Sciatic nerve (tissue), 2 donors: ENCODE measurements at regions not wholly inside any gene's neighbourhood (a gene's known extent, or its start where the extent isn't known, plus 50 kb on each side); places are given as distances from the start of the nearest gene placed in this dataset.
"Not testable (repeated sequence)": the region's sequence is repeated elsewhere in the genome, so short reads cannot be mapped to it uniquely, and the experiment has no call there.

Source experiments
- ATAC-seq: fragments of 200-7000 bp; cut with Tn5 transposase; one replicate; pipeline ENCODE4 v1.9.1; 2020; ENCODE audit warnings: mild to moderate bottlenecking, moderate library complexity
- DNase-seq: peaks from one replicate; pipeline ENCODE4 v3.0.0-alpha.2; 2020; ENCODE audit warnings: low spot score
- intact Hi-C: fragments of 100-400 bp; cut with DNase I; formaldehyde crosslinking; loops from one replicate; pipeline ENCODE4 v1.14.2; 2022
- donor health status: DM: no; HTN: no; CAD: no.
- donor health status: DM: no; HTN: no; CAD: no.

DNA sequence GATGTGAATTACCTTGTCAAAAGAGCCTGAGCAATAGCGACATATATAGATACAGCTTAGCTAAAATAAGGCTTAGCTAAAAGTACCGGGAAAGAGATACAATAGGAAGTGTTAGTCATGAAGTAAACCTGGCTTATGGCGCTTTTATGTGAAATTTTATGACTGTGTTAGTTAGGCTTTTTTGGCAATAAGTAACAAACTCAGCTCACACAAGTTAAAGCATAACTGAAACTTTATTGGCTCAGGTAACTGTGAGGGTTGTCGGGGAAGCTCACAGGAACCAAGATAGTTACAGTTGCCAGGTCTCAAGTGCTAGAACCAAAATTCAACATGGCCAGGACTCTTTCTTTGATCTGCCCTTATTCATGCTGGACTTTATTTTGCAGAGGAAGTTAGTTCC is 925.0 kb upstream of the GYPC start:
- ATAC-seq = no peak
- intact Hi-C loops = no loop called here
- DNase-seq = no peak

DNA sequence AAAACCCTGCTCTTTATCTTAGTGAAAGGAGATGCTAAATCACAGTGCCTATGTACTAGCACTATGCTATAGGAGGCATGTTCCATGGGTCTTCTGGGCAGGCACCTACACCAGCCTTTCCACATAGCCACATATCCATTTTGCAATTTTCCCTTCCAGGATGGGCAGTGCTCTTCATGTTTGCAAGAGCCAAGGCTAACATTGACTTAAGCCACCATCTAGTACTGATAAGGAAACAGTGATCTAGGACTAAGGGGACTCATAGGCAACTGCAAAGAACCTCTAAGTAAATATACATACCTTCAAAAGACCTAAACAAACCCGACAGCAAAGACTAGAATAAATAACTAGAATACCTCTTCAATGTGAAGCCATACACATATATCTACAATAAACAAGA is 919.7 kb upstream of the GYPC start:
- DNase-seq (no peak), ATAC-seq (no peak)
- intact Hi-C loops = no loop called here

DNA sequence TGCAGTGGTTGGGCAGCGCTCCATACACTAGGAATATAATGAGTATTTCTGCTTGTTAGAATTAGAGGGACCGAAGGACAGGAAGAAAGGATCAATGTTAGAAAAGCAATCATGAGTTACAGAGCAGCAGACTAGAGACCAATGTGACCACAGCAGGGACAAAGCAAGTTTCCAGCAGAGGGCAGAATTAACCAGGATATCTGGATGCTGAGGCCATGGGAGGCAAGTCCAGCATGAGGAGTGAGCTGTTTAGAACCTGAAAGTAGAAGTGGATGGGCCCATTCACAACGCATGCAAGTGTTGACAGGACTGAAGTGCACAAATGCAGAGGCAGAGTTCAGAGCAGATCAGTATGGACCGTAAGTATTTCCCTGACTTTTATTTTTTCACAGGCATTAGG is 910.4 kb upstream of the GYPC start:
- ATAC-seq (peak; percentile 45), DNase-seq (no peak)
- intact Hi-C loops = no loop called here

DNA sequence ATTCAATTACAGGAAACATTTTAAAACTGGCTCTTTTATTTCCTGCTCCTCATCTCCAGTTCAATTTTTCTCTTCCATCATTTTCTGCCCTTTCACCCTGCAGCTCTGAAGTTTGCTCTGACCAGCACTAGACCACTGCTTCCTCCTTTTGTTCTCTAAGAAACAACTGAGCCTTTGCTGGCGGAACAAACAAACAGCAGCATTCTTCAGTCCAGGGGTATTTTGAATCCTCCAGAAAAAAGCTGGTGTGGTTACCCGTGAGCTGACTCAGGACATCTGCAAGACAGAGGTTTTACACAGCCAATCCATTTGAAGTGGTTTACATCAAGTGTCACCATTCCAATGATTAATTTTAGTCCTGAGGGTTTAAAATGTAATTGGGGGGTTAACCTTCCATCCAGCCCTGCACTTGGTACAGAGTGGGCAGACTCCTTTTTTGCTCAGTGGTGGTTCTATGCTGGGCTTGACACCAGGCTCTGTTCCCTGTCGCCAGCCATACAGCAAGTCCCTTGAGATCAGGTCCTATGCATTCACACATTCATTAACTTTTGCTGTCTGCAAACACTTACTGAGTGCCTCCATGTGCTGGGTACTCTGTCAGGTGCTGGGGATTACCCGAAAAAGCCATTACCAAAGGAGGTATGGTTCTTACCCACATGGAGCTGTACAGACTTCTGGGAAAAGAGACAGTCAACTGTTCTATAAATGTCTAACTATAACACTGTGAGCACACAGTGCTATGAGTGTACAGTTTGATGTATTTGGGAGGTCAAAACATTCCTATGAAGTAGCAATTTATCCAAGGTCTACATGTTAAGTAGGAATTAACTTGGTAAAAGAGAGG is 909.4 kb upstream of the GYPC start:
- ATAC-seq (no peak), DNase-seq (no peak)
- intact Hi-C loops = no loop called here

DNA sequence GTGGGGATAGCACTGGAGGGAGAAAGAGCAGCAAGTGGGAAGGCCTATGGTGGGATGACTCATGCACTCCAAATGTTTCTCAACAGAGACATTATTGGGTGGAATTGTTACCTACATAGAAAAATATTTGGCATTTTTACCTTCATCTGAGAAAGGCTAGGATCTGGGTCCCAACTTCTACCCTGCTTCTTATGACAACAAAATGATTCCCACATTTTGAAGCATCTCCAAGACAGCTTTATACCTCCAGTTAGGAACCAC is 908.9 kb upstream of the GYPC start:
- ATAC-seq = no peak
- DNase-seq = no peak
- intact Hi-C loops = no loop called here

GRCh38 chr2:125756431-125756830 is 899.5 kb upstream of the GYPC start:
- intact Hi-C loops = no loop called here
- ATAC-seq (no peak), DNase-seq (no peak)

GRCh38 chr2:125796784-125797183 is 859.2 kb upstream of the GYPC start:
- ATAC-seq = no peak
- DNase-seq = no peak

DNA sequence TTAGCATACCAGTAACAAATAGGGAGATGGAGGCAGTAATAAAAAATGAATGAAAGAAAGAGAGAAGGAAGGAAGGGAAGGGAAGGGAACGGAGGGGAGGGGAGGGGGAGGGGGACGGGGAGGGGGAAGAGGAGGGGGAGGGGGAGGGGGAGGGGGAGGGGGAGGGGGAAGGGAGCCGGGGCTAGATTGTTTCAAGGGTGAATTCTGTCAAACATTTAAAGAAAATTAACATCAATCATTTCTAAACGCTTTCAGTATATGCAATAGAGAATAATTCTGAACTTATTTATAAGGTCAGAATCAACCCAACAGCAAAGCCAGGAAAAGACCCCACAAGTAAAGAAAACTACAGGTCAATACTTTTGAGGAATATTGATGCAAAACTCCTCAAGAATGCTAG is 858.8 kb upstream of the GYPC start:
- ATAC-seq (no peak), DNase-seq (no peak)
- intact Hi-C loops = no loop called here

More at GRCh38 chr2:125796784-125797183, 859.2 kb upstream of the GYPC start:
- intact Hi-C loops = no loop called here

DNA sequence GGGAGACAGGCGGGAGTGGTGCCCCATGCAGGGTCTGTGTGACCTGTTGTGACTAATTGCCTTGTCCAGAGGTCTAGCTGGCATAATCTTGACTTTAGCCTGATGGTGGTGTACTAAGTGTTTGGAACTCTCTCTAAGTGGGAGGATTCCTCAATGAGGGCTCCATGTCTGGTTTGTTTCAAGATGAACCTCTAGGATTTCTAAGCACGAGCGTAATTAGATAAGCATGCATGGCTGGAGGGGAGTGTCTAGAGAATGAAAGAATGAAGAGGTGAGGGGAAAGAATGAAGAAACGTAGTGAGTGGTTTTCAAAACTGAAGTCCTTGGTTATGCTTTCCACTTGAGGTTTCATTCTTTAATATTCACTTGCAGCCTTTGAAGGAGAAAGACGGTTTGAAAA is 833.2 kb upstream of the GYPC start:
- ATAC-seq = no peak
- intact Hi-C loops = no loop called here
- no peak for DNase-seq

DNA sequence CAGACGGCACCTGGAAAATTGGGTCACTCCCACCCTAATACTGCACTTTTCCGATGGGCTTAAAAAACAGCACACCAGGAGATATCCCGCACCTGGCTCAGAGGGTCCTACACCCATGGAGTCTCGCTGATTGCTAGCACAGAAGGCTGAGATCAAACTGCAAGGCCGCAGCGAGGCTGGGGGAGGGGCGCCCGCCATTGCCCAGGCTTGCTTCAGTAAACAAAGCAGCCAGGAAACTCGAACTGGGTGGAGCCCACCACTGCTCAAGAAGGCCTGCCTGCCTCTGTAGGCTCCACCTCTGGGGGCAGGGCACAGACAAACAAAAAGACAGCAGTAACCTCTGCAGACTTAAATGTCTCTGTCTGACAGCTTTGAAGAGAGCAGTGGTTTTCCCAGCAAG is 830.2 kb upstream of the GYPC start:
- DNase-seq, ATAC-seq, intact Hi-C loops: not testable (repeated sequence)

DNA sequence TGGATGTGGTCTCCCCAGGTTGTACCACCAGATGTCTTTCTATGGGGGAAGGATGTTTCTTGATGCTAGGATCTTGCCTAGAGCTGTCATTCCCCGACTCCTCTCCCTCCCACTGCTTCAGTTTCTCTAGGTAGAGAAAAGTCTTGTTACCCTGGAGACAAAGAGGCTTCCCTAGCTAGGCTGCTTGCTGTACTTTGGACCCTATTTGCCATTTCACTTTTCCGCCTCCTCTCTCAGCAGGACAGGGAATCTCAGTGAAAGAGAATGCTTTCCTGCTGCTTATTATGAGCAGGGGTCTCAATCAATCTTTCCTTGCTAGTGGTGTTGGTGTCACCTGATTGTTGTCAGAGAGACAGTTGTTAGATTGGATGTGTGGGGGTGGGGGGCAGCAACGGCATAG is 818.8 kb upstream of the GYPC start:
- ATAC-seq (no peak), DNase-seq (no peak)
- intact Hi-C loops = no loop called here

DNA sequence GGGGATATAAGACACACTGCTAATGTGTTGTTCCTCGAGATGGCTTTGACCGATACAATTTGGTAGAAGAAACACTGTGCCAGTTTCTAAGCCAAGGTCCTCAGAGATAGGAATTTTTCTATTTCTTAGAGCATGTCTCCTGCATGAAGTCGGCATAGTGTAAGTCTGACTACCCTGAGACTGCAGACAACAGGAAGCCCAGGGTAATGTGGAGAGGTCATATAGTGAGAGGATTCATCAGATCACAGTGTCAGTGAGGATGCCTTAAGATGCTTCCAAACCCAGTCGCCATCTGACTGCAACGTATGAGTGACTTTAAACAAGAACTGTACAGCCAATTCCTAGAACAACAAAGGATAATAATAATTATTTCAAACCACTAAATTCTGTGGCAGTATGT is 818.3 kb upstream of the GYPC start:
- DNase-seq = no peak
- ATAC-seq = no peak
- intact Hi-C loops = no loop called here

GRCh38 chr2:125839945-125840344 is 816.0 kb upstream of the GYPC start:
- DNase-seq (no peak), ATAC-seq (no peak)
- intact Hi-C loops = no loop called here

GRCh38 chr2:125842041-125842440 is 813.9 kb upstream of the GYPC start:
- no peak for ATAC-seq
- intact Hi-C loops = no loop called here
- no peak for DNase-seq

DNA sequence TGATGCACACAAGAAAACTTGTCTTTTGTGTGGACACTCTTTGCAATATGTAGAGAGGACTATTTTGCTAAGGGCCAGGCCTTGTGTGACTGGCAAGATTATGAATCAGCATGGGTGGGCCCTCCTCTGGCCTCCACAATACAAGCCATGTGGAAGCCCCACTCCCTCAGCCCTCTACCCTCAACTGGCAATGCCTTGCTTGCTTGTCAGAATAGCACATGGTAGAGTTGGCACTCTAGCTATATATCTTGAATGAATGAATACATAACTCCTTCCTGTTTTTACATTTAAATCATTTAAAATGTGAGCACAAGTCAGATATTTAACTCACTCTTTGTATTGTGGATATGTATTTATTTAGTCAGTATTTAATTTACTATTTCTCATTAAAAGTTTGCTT is 805.4 kb upstream of the GYPC start:
- DNase-seq = no peak

GRCh38 chr2:125852364-125852763 is 803.6 kb upstream of the GYPC start:
- DNase-seq (no peak), ATAC-seq (no peak)
- intact Hi-C loops = no loop called here

More for the DNA sequence above, 805.4 kb upstream of the GYPC start:
- ATAC-seq = no peak
- intact Hi-C loops = no loop called here

DNA sequence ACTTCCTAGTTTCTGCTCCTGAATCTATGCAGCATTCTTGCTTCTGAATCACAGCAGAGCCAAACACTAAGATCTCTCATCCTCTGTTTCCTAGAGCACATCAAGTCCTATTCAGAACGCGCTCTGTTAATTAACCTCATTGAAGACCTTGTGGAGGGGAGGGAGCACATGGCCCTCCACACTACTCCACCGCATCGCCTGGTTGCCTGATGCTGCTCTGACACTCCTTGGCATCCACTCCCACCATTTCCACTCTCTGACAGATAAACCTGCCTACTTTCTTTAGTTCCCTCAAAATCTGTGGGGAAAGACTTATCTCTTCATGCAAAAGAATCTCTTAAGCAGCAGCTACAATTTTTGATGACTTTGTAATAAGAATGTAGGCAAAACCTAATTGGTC is 802.3 kb upstream of the GYPC start:
- ATAC-seq (no peak), DNase-seq (no peak)
- intact Hi-C loops = no loop called here

DNA sequence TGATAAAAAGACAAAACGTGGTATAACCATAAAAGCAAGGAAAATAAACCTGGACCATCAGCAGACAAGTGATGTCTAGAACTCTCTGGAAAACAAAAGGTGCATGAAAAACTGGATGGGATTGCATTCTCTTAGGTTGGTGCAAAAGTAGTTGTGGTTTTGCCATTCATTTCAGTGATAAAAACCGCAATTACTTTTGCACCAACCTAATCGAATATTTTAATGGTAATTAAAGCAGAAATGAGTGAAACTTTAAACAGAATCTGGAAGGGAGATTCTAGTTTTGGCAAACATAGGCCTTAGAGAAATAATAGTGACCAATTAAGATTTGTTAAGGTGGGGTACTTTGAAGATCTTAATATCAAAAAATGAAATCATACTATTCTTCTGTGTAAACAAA is 800.8 kb upstream of the GYPC start:
- intact Hi-C loops = no loop called here
- no peak for DNase-seq
- no peak for ATAC-seq

DNA sequence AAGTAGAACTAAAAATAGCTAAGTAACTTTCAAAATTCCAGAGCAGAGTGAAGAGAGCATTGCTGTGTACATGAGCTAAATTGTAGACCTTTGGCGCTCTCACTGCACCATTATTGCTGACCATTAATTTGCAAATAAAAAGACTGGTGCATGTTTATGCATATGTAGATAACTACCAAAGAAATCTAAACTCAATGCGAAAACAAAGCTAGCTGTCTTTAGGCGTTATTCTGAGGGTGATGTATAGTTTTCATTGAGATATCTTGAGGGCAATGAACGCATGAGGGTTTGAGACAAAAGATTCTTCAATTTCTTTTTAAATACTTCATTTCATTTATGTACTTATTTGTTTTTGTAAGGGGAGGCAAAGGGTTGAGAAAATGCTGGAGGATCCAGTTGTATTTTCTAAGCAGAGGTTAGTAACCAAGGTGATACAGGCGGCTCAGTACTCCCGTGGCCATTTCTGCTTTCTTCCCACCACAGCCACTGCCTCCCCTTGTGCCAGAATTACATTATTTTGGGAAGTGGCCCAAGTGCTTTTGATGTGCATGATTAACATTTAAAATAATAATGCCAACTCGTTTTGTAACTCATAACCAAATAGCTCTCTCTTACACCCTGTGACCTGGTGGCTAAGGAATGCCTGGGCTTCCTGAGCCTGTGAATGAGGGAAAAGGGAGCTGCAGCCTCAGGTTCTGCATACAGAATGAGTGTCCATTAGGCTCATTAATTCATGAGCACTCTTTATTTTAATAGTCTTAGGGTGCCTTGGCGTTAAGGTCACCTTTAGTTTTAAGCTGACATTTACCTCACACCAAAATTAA is 797.8 kb upstream of the GYPC start:
- intact Hi-C loops = no loop called here
- no peak for DNase-seq
- ATAC-seq = no peak

DNA sequence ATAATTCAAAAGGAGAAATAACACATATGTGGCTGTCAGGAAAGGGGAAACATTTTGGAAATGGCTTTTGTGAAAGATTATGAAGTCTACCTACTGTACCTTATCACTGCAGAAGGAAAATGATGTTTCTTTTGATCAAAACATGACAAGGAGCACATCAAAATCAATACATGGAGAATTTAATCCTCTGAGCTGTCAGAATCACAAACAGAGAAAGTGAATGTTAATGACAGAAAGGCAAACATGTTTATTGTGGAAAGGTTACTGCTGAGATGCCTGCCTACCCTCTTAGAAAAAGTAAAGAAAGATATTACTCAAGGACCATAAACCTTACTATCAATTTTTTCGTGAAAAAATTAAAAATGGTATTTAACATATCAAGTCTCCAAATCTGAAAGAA is 794.5 kb upstream of the GYPC start:
- DNase-seq = no peak
- intact Hi-C loops = no loop called here
- no peak for ATAC-seq

- intact Hi-C loops = no loop called here
- ATAC-seq (no peak), DNase-seq (no peak)
Measured at GRCh38 chr2:125867908-125868307, 788.0 kb upstream of the GYPC start.
